AG04450 (cell line): ENCODE measurements at regions not wholly inside any gene's neighbourhood (a gene's known extent, or its start where the extent isn't known, plus 50 kb on each side); places are given as distances from the start of the nearest gene placed in this dataset.

Experiments
- CTCF ChIA-PET: fragments of 300-600, 350-600 bp; formaldehyde crosslinking; extraction: SDS; loops from one replicate; lab custom pipeline; 2022; ENCODE audit warnings: antibody characterized with exemption, inconsistent platforms; lab: Charles Lee
- POLR2A ChIA-PET: fragments of 350-600 bp; formaldehyde crosslinking; extraction: SDS; loops from one replicate; lab custom pipeline; 2021; ENCODE audit warnings: antibody characterized with exemption, inconsistent platforms; lab: Yijun Ruan, JAX
- DNase-seq: peaks from one replicate; pipeline ENCODE4 v3.0.0-alpha.2; 2011; ENCODE audit warnings: low read depth, low spot score
- H3K27ac ChIP-seq: one replicate; pipeline ENCODE4 v1.5.1; 2012; ENCODE audit warnings: low read depth, low read length, control low read depth
- H3K27me3 ChIP-seq: one replicate; pipeline ENCODE4 v1.6.0; 2012; ENCODE audit warnings: low read length; ENCODE audit not compliant: control insufficient read depth, insufficient read depth
- H3K4me3 ChIP-seq: 2 replicates; pipeline ENCODE4 v1.5.1; 2011; ENCODE audit warnings: mild to moderate bottlenecking, low read depth, low read length, control low read depth
- H3K9me3 ChIP-seq: 2 replicates; pipeline ENCODE4 v1.5.1; 2012; ENCODE audit warnings: low read length; ENCODE audit not compliant: control insufficient read depth, insufficient read depth
- CTCF ChIP-seq: IDR thresholded peaks from 2 replicates; pipeline ENCODE4 v1.5.1; 2011; ENCODE audit warnings: low read depth, low read length, control low read depth, inconsistent platforms

DNA sequence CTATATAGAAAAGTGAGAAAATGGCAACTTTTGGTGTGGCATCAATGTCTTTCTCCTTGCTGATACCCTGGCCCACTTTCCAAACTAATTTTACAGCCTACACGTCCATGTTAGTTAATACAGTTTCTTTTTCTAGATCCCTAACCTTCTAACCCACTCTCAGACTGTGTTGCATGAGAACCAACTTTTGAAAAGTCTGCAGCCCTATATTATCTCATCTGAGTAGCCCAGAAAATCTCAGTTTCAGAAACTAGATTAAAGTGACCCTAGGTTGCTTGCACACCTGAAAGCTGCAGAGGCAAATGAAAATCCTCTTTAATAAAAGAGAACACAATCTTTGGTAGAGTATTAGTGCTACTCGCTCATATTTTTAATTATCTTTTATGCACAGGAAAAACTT, 371.6 kb upstream of the EMCN start:
- Histone ChIP-seq H3K27me3 (no peaks in the 10 kb centered on the region), H3K27ac (no peak overlapping the region), H3K4me3 (no peak overlapping the region), H3K9me3 (no peaks in the 10 kb centered on the region)
- no peak for DNase-seq
- CTCF ChIA-PET, result no interaction called here
- POLR2A ChIA-PET, result no interaction called here
- TF ChIP-seq CTCF, result no peak

DNA sequence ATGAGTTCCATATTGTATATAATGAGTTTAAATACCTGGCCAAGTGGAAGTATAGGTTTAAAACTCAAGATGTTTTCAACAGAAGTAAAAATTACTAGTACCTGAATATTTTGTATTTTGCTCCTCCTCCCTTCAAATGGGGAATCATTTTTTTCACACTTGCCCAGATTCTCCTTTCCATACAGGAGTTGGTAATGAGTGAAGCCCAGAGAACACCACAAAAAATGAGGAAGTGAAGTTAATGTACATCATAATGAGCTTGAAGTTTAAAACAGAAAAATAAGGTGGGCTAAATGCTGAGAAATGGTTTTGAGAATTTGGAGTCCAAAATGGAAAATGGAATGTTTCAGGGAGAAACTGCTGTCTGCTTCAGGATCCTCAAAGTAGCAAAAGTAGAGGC, 364.8 kb upstream of the EMCN start:
- POLR2A ChIA-PET, result no interaction called here

GRCh38 chr4:100881283-100881682, 363.5 kb upstream of the EMCN start:
- TF ChIP-seq CTCF, result no peak
- H3K4me3 ChIP-seq, result no peak overlapping the region
- no peaks in the 10 kb centered on the region for H3K27me3 ChIP-seq
- ChIA-PET POLR2A (no interaction called here), CTCF (interaction anchor here (1.0 kb wide), 1 partner anchor 850 kb away, joined by 3 read pairs; no protein-coding TSS in a partner anchor)
- no peak for DNase-seq
- no peaks in the 10 kb centered on the region for H3K9me3 ChIP-seq
- no peak overlapping the region for H3K27ac ChIP-seq

More for the DNA sequence above, 364.8 kb upstream of the EMCN start:
- Histone ChIP-seq H3K27ac (no peak overlapping the region), H3K4me3 (no peak overlapping the region), H3K27me3 (no peaks in the 10 kb centered on the region), H3K9me3 (no peaks in the 10 kb centered on the region)
- DNase-seq, result no peak
- no peak for TF ChIP-seq CTCF
- CTCF ChIA-PET, result no interaction called here

DNA sequence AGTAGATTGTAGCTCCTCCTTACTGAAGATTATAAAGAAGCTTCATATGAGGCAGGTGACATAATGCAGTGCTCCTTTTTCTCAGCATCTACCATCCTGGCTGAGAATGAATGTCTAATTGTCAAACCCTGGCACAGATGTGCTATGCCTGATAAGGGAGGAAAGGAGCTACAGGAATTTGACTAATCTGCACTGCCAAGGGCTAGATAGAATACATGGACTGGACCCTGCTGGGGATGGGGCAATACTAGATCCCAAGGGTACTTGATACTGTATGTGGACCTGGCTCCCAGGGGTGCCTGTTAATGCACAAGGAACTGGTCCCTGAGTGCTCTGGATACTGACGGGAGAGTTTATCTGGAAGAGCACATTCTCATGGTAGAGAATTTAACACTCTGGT, 362.2 kb upstream of the EMCN start:
- no peak for TF ChIP-seq CTCF
- no peaks in the 10 kb centered on the region for H3K27me3 ChIP-seq
- no peaks in the 10 kb centered on the region for H3K9me3 ChIP-seq
- ChIA-PET CTCF (no interaction called here), POLR2A (no interaction called here)
- no peak overlapping the region for H3K27ac ChIP-seq
- no peak for DNase-seq
- no peak overlapping the region for H3K4me3 ChIP-seq

DNA sequence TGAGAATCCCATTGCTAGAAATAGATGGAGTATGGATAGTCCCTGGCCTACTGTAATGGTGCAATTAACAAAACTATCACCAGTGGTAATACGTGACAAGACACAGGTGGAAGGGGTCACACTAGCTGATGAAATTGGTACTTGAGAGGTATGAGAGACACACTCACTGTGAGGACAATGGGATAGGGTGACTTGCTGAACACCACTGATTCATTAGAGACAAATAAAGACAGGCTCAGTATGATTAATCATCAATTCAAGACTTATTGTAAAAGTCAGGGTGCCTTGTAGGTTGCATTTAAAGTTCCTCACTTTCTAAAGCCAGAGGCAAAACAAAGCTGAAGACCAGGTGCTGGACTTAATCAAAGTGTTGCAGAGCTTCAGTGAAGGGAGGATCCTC, 361.6 kb upstream of the EMCN start:
- H3K4me3 ChIP-seq, result no peak overlapping the region
- DNase-seq, result no peak
- TF ChIP-seq CTCF, result no peak
- no peak overlapping the region for H3K27ac ChIP-seq
- ChIA-PET CTCF (no interaction called here), POLR2A (no interaction called here)
- no peaks in the 10 kb centered on the region for H3K27me3 ChIP-seq
- H3K9me3 ChIP-seq, result no peaks in the 10 kb centered on the region
